H1 (cell line): ENCODE measurements at regions not wholly inside any gene's neighbourhood (a gene's known extent, or its start where the extent isn't known, plus 50 kb on each side); places are given as distances from the start of the nearest gene placed in this dataset.

Experiments
- BCL11A ChIP-seq, 2 experiments: IDR thresholded peaks; one replicate each; pipeline ENCODE4 v1.6.1; 2011; ENCODE audit warnings: low read depth in 2 of 2, low read length in 2 of 2, mild to moderate bottlenecking in 2 of 2
- CBX8 ChIP-seq: fragments of 300-800, 300-1000 bp; sonication (generic); IDR thresholded peaks from 2 replicates; pipeline ENCODE4 v1.7.1; 2016; ENCODE audit warnings: low read depth, low read length, borderline replicate concordance
- CHD2 ChIP-seq: IDR thresholded peaks from 2 replicates; pipeline ENCODE4 v1.6.1; 2012; ENCODE audit warnings: low read length, improper control_type of control experiment
- CHD7 ChIP-seq: fragments of 300-600 bp; sonication (generic); IDR thresholded peaks from 2 replicates; pipeline ENCODE4 v1.7.1; 2012; ENCODE audit warnings: low read length, moderate library complexity, mild to moderate bottlenecking, inconsistent platforms; ENCODE audit not compliant: insufficient replicate concordance
- GABPA ChIP-seq: IDR thresholded peaks from 2 replicates; pipeline ENCODE4 v1.6.1; 2011; ENCODE audit warnings: mild to moderate bottlenecking, low read length, moderate library complexity, borderline replicate concordance; ENCODE audit not compliant: insufficient read depth
- GTF2F1 ChIP-seq: IDR thresholded peaks from 2 replicates; pipeline ENCODE4 v1.6.1; 2012; ENCODE audit warnings: low read depth, low read length, improper control_type of control experiment, borderline replicate concordance
- HDAC2 ChIP-seq, 2 experiments: fragments of 300-600 bp in 1 of 2; sonication (generic) in 1 of 2; IDR thresholded peaks; 2 replicates each; pipeline ENCODE4 v1.6.1; 2011 to 2012; ENCODE audit warnings: low read depth in 2 of 2, low read length in 2 of 2, mild to moderate bottlenecking in 2 of 2, moderate library complexity in 2 of 2, borderline replicate concordance in 1 of 2, inconsistent platforms in 1 of 2
- JUN ChIP-seq: IDR thresholded peaks from 2 replicates; pipeline ENCODE4 v1.6.1; 2011; ENCODE audit warnings: low read depth, mild to moderate bottlenecking, improper control_type of control experiment, low read length
- SIN3A ChIP-seq, 2 experiments: IDR thresholded peaks in 1 of 2; conservative IDR thresholded peaks in 1 of 2; 2 replicates each; pipeline ENCODE4 v1.6.1; 2011 to 2012; ENCODE audit warnings: low read length in 2 of 2, improper control_type of control experiment in 1 of 2, low read depth in 1 of 2, mild to moderate bottlenecking in 1 of 2
- SP2 ChIP-seq: IDR thresholded peaks from 2 replicates; pipeline ENCODE4 v1.6.1; 2012; ENCODE audit warnings: mild to moderate bottlenecking, low read length, inconsistent platforms
- SP4 ChIP-seq: IDR thresholded peaks from 2 replicates; pipeline ENCODE4 v1.6.1; 2012; ENCODE audit warnings: low read length, inconsistent platforms
- TAF1 ChIP-seq: IDR thresholded peaks from 2 replicates; pipeline ENCODE4 v1.6.1; 2011; ENCODE audit warnings: mild to moderate bottlenecking, low read depth, low read length

- TF ChIP-seq CHD7, result no peak
- TF ChIP-seq BCL11A (IDR thresholded peaks at IDR 0.05; ENCODE audit: low read depth in 2 of 2, low read length in 2 of 2), result no peak
- TF ChIP-seq SP4, result no peak
- no peak for TF ChIP-seq TAF1
- no peak for TF ChIP-seq GTF2F1
- TF ChIP-seq HDAC2 (IDR thresholded peaks at IDR 0.05; ENCODE audit: borderline replicate concordance in 1 of 2, low read depth in 2 of 2, low read length in 2 of 2), result no peak
- no peak for TF ChIP-seq CBX8
- TF ChIP-seq SIN3A (conservative IDR thresholded peaks at IDR 0.05 in 1 of 2, IDR thresholded peaks at IDR 0.05 in 1 of 2; ENCODE audit: low read depth in 1 of 2, low read length in 2 of 2), result no peak
- TF ChIP-seq GABPA, result no peak
- TF ChIP-seq SP2, result no peak
- TF ChIP-seq JUN, result no peak
- no peak for TF ChIP-seq CHD2
These were observed 110.7 kb upstream of the TANK start (continued) for GRCh38 chr2:161049559-161049958.
